GM23338 (cell line): ENCODE measurements at regions not wholly inside any gene's neighbourhood (a gene's known extent, or its start where the extent isn't known, plus 50 kb on each side); places are given as distances from the start of the nearest gene placed in this dataset.

Experiments used
- CTCF ChIP-seq, 2 experiments: fragments of 200-600 bp in 1 of 2; sonication (generic) in 1 of 2; conservative IDR thresholded peaks; 2 replicates each; pipeline versions ENCODE4 v1.5.1 to v1.6.1; 2016 to 2017; ENCODE audit warnings: antibody characterized with exemption in 2 of 2, low read depth in 2 of 2, mild to moderate bottlenecking in 2 of 2, moderate library complexity in 1 of 2
- EZH2 ChIP-seq: fragments of 200-600 bp; sonication (generic); IDR thresholded peaks from one replicate; pipeline ENCODE4 v1.8.0; 2017; ENCODE audit warnings: antibody characterized with exemption, mild to moderate bottlenecking, low read depth; ENCODE audit not compliant: unreplicated experiment
- JUNB ChIP-seq: IDR thresholded peaks from one replicate; pipeline ENCODE4 v1.6.1; 2016; ENCODE audit warnings: antibody characterized with exemption; ENCODE audit not compliant: unreplicated experiment
- POLR2AphosphoS5 ChIP-seq: IDR thresholded peaks from 2 replicates; pipeline ENCODE4 v1.6.1; 2016; ENCODE audit warnings: antibody characterized with exemption, low read depth
- ZNF331 ChIP-seq: fragments of 250-450 bp; sonication (Bioruptor Pico); IDR thresholded peaks from 2 replicates; pipeline ENCODE4 v1.5.0; 2020; ENCODE audit warnings: low read depth, mild to moderate bottlenecking, moderate library complexity

GRCh38 chr13:44819245-44819644, 170.0 kb downstream of the NUFIP1 start:
- no peak for TF ChIP-seq CTCF (conservative IDR thresholded peaks at IDR 0.05; ENCODE audit: low read depth in 2 of 2)
- TF ChIP-seq POLR2AphosphoS5, result no peak
- no peak for TF ChIP-seq ZNF331 (CRISPR knock-in tag)
- no peak for TF ChIP-seq EZH2
- TF ChIP-seq JUNB, result no peak
